GM18499 (cell line): ENCODE measurements at regions not wholly inside any gene's neighbourhood (a gene's known extent, or its start where the extent isn't known, plus 50 kb on each side); places are given as distances from the start of the nearest gene placed in this dataset.
"Not testable (repeated sequence)": the region's sequence is repeated elsewhere in the genome, so short reads cannot be mapped to it uniquely, and the experiment has no call there.

Experiments
- ATAC-seq: cut with Tn5 transposase; IDR thresholded peaks from one replicate; pipeline ENCODE4 v1.9.1; 2021; ENCODE audit warnings: moderate number of reproducible peaks; ENCODE audit not compliant: insufficient read depth, unreplicated experiment

DNA sequence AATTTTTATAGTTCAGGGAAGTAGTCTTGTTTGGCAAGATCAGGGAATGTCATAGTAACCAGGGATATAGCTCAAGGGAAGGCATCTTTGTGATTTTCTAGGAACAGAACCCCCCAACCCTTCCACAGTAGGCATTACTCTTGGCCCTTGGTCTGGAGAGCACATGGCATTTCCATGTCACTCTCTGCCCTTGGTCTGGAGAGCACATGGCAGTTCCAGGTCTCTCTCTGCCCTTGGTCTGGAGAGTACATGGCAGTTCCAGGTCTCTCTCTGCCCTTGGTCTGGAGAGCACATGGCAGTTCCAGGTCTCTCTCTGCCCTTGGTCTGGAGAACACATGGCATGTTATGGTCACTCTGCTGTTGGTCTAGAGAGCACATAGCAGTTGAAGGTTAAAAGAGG is 297.2 kb upstream of the STEAP1 start:
- not testable (repeated sequence) for ATAC-seq

DNA sequence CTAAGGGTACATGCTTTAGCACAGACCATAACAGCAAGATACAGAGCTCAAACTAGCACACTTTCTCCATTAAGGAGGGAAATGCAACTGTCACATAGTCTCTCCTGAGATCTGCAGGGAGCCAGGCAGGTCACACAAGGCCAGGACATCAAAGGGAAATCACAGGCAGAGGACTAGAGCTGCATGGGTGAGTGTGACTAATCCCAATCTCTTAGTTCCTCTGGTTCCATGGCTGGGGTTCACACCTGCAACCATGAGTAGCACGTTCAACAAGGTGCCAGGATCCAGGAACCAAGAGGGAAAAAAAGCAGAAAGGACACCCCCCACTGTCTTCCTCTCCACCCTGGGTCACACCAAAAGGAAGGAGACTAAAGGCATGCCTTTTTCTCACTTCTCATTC is 296.5 kb upstream of the STEAP1 start:
- ATAC-seq: no peak

GRCh38 chr7:89887489-89887888 is 266.8 kb upstream of the STEAP1 start:
- ATAC-seq: no peak

- no peak for ATAC-seq
These were observed 245.5 kb upstream of the STEAP1 start for GRCh38 chr7:89908736-89909135.

DNA sequence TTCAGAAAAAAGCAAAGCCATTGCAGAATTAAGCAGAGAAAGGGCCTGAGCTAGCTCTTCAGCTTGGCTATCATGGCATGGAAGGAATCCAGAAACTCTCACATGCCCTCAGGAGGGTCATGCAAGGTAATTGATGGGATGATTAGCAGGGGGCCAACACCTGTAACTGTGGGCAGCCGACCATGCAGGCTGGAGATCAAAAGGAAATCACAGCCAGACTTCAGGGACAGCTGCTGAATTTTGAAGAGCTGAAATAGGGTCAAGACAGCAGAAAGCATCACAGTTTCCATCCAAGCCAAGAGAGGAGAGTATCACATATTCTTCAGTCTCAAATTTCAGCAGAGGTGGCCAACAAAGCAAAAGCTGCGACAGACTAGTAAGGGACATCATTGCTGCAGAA is 239.6 kb upstream of the STEAP1 start:
- ATAC-seq: no peak

- ATAC-seq: no peak
These were observed 228.1 kb upstream of the STEAP1 start for GRCh38 chr7:89926194-89926593.

DNA sequence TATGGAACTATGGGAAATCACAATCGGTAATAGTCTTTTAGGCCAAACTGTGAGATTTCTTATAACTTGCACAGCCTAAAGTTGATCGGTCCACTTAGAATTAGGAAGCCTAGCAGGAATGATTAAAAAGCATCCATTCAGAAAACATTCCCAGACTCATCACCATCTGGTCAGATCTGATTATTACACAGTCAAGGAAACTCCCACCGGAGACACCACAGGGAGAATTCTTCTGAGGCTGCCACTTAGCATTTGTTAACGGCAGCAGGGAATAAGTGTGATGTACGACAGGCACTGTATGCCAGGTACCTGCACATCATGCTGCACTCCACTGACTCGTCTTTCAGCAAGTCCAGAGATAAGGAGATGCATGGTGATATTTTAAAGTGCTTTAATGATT is 227.6 kb upstream of the STEAP1 start:
- no peak for ATAC-seq

DNA sequence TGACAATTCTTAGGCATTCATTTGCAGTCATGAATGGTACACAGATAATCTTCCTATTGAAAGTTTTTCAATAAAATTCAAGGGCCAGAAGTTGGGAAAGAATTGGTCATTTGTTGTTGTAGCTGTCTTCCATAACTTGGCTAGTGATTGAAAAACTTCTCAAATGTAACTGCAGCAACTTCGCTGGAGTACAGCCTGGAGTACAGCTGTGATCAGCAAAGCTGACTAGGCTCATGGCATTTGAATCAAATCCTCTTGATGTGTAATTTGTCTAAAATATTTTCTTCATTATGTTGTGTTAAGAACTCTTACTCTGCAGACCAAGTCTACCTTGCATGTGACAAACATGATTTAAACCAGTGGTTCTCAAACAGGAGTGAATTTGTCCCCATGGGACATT is 226.5 kb upstream of the STEAP1 start:
- ATAC-seq: no peak

GRCh38 chr7:89928451-89928850 is 225.8 kb upstream of the STEAP1 start:
- no peak for ATAC-seq

DNA sequence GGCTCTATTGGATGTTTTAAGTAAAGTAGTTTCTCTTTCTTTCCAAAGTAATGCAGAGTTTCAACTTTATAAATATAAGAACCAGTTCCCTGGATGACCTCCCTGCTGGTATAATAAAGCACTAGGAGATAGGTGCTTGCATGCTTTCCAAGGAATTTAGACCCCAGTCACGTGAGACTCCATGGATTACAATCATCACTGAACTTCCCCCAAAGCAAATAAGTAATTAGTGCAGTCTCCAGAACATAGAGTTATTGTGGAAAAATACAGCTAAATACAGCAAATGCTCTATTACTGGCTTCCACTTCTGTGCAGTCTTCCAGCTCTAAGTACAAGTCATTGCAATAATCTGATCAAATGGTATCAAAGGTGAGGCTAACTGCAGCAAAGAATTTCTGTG is 220.2 kb upstream of the STEAP1 start:
- no peak for ATAC-seq

DNA sequence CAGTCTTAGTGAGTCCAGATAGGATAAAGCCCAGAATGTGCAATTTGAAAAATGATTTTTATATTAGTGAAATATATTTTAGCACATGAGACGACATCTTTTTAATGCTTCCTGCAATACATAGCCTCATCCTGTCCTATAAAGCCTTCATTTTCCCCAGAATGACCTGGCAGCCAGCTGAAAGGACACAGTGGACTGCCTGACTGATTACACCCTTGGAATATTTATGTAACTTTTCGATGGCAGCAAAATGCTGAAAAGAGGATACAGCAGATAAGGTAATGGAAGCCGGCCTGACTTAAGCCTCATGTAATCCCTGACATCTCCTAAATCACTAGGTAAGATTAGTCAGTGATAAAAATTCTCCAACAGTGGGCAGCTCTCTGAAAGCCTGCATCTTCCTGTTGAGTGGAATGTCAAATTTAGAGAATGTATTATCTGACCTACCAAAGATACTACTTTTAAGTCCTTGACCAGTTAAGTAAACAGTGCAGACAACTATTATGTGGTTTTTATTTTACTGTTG is 210.7 kb upstream of the STEAP1 start:
- ATAC-seq: no peak

- ATAC-seq: no peak
These were observed 195.7 kb upstream of the STEAP1 start for GRCh38 chr7:89958525-89959068.

DNA sequence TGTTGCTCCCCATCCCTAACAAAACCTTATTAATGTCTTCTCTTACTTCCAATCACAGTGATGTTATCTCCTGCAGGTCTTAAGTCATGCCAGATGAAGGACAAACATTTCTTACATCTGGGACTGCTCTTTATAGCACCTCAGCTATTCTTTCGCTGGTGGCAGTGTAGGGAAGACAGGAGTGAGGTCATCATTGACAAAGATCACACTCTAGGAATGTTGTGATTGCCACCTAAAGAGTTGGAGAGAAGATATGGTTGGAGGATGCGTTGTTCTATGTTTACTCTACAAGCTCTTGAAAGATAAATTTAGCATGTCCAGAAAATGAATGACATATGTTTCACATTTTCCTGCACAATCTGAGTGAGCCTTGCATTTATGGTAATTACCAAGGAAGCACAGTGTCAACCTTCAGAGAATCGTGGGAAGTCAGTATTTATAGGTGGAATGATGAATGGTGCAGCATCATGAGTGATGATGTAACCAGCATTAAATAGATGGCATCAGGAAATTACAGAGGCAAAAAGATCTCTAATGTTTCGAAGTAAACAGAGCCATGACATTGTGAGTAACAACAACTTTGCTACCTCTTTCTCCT is 188.1 kb upstream of the STEAP1 start:
- ATAC-seq: no peak

DNA sequence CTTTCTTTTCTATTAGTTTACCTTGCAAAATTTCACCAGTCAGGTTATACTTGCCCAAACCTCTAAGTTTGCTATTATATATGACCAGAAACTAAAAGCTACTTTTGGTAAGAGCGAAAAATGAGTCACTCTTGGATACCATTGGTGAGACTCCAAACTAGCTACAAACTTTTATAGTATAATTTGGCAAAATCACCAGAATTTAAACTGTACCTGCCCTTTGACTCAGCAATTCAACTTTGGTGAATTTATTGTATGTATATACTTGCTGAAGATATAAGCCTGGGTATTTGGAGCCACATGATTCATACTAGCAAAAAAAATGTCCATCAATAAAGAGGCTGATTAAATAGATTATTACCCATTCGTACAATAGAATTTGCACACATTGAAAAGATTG is 178.7 kb upstream of the STEAP1 start:
- no peak for ATAC-seq

GRCh38 chr7:89987665-89988064 is 166.6 kb upstream of the STEAP1 start:
- ATAC-seq: no peak

DNA sequence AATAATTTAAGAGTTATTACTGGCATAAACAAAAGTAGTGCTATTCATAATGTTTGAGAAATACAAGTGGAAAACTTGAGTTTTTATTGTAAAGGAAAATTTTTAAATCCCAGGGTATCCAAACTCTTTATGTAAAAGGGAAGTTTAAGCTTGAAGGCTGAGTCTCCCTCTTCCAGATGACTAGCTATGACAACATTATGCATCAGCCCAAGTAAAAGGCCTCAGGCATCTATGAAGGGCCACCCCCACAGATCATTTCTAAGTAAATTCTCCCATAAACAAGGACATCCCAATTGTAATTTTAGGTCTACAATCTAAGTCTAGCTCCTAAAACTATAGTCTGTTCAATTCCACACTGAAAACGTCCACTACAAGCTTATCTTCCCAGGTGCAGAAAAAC is 166.2 kb upstream of the STEAP1 start:
- ATAC-seq: no peak

- no peak for ATAC-seq
These were observed 164.8 kb upstream of the STEAP1 start for GRCh38 chr7:89989454-89989853.

DNA sequence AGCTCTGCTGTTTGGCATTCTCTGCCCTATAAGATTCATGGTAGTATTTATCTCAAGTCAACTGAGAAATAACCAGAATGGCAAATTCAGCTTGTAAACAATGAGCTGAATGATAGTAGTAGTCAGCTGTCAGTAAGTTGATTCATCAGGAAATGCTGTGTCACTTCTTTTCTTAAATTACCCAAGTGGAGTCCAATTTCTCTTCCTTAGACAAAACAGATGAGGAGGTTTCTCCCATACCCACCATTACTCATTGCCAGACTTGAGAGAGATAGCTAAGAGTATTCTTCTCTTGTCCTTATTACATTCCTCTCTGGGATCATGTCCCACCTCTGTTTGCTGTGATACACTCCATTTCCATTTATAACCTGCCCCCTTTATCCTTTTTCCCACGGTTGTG is 159.8 kb upstream of the STEAP1 start:
- ATAC-seq: no peak

DNA sequence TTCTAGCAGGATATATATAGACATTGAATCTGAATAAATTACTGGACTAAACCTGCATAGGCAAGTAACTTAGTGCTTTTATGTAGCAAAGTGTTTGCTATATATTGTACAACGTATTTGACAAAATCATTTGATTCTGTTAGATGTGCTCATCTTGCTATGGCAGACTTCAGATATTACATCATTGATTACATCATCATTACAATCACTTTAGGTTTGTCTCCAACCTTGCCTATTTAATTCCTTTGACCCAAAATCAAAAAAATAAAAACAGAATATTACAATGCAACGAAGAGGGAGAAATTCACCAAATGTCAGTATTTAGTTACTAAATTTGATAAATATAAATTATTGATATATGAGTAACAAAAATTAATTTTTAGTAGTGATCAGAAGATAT is 155.7 kb upstream of the STEAP1 start:
- no peak for ATAC-seq

DNA sequence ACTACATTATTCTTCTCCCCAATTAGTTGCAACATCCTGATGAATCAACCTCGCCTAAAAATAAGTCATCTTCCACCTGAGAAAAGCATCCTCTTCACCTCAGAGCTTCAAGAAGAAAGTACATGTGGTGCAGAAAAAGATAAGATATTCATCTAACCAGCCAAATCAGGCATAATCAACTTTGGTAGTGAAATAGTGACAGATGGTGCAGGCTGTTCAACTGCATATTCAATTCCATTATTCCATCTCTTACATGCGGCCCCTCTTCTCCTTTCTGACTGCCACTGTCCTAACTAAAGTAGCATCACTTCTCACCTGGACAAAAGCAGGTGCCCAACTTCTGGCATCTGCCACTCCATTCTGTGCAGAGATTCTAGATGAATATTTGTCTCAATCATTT is 148.4 kb upstream of the STEAP1 start:
- ATAC-seq: no peak

- no peak for ATAC-seq
These were observed 147.1 kb upstream of the STEAP1 start for GRCh38 chr7:90007001-90007654.

DNA sequence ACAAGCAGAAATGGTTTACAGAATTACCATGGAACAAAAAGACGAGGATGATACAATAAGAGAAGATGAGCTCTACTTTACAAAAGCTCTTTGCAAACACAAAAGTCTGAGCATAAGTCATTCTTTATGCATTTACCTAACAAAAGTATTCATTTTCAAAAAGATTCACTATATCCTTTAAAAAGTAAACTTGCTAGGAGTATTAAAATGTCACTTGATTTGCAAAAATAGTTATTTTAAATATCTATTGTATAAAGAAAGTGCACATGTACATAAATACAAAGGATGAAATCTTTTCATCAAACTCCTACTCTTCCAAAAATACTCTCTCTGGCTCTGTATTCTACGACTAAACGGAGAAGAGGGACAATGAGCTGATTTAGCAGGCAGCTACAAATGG is 146.4 kb upstream of the STEAP1 start:
- no peak for ATAC-seq
